Endothelial cell (in vitro differentiated cells): ENCODE measurements at regions not wholly inside any gene's neighbourhood (a gene's known extent, or its start where the extent isn't known, plus 50 kb on each side); places are given as distances from the start of the nearest gene placed in this dataset.

Source experiments
- DNase-seq: peaks from one replicate; pipeline ENCODE4 v3.0.0; 2021; ENCODE audit warnings: low spot score
- H3K27ac Mint-ChIP-seq: one replicate; pipeline ENCODE4 v1.8.0; 2021; ENCODE audit warnings: mixed read lengths, inconsistent platforms; ENCODE audit not compliant: unreplicated experiment
- H3K27me3 Mint-ChIP-seq: one replicate; pipeline ENCODE4 v1.8.0; 2021; ENCODE audit warnings: mild to moderate bottlenecking, moderate library complexity, mixed read lengths, inconsistent platforms; ENCODE audit not compliant: unreplicated experiment
- H3K36me3 Mint-ChIP-seq: one replicate; pipeline ENCODE4 v1.8.0; 2021; ENCODE audit warnings: mild to moderate bottlenecking, low read depth, mixed read lengths, inconsistent platforms; ENCODE audit not compliant: unreplicated experiment
- H3K4me1 Mint-ChIP-seq: one replicate; pipeline ENCODE4 v1.8.0; 2021; ENCODE audit warnings: mild to moderate bottlenecking, mixed read lengths, inconsistent platforms; ENCODE audit not compliant: unreplicated experiment
- H3K4me3 Mint-ChIP-seq: one replicate; pipeline ENCODE4 v1.8.0; 2021; ENCODE audit warnings: mild to moderate bottlenecking, mixed read lengths, inconsistent platforms; ENCODE audit not compliant: unreplicated experiment
- H3K9me3 Mint-ChIP-seq: one replicate; pipeline ENCODE4 v1.8.0; 2021; ENCODE audit warnings: mixed read lengths, inconsistent platforms; ENCODE audit not compliant: unreplicated experiment
- TF ChIP-seq, protein P1 (sequence below): fragments of 200-600 bp; sonication (generic); IDR thresholded peaks from one replicate; pipeline ENCODE4 v1.5.0; 2021; ENCODE audit warnings: antibody characterized with exemption; ENCODE audit not compliant: unreplicated experiment

DNA sequence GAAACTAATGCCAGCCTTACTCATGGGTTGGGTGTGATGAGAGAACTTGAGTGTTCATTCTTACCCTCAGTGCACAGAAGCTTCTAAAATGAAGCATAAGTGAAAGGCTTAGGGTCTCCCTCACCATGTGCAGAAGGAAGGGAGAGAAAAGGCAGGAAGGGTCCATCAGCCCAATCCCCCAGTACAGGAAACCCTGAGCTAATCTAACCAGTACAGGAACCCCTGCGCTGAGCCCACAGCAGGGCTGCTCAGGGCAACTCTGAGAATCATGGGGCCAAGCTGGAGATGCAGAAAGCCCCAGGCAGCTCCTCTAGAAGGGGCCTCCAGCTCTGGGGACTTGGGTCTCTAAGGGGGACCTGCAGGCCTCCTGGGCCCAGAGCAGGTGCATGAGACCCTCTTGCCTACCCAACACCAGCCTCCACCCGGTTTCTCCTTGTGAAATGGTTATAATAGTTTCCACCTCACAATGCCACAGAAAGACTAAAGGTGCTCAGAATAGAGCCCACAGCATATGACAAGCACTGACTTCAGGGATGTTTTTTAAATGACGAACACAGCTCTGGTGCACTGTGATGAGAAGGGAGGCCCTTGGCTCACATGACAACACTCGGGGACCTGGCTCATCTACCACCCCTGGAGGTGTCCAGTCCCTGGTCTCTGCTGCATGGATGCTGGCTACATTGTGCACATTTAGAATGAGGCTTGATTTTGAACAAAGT, 190.1 kb downstream of the ACTL7B start:
- peaks cover 10% of the 10 kb centered on the region for H3K36me3 Mint-ChIP-seq
- peaks cover 1% of the 10 kb centered on the region for H3K9me3 Mint-ChIP-seq
- DNase-seq: no peak
- TF ChIP-seq, protein P1, sequence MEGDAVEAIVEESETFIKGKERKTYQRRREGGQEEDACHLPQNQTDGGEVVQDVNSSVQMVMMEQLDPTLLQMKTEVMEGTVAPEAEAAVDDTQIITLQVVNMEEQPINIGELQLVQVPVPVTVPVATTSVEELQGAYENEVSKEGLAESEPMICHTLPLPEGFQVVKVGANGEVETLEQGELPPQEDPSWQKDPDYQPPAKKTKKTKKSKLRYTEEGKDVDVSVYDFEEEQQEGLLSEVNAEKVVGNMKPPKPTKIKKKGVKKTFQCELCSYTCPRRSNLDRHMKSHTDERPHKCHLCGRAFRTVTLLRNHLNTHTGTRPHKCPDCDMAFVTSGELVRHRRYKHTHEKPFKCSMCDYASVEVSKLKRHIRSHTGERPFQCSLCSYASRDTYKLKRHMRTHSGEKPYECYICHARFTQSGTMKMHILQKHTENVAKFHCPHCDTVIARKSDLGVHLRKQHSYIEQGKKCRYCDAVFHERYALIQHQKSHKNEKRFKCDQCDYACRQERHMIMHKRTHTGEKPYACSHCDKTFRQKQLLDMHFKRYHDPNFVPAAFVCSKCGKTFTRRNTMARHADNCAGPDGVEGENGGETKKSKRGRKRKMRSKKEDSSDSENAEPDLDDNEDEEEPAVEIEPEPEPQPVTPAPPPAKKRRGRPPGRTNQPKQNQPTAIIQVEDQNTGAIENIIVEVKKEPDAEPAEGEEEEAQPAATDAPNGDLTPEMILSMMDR: no peak
- no peak overlapping the region for H3K27ac Mint-ChIP-seq
- H3K4me1 Mint-ChIP-seq: no peaks in the 10 kb centered on the region
- H3K27me3 Mint-ChIP-seq: peaks cover 4% of the 10 kb centered on the region
- no peak overlapping the region for H3K4me3 Mint-ChIP-seq

DNA sequence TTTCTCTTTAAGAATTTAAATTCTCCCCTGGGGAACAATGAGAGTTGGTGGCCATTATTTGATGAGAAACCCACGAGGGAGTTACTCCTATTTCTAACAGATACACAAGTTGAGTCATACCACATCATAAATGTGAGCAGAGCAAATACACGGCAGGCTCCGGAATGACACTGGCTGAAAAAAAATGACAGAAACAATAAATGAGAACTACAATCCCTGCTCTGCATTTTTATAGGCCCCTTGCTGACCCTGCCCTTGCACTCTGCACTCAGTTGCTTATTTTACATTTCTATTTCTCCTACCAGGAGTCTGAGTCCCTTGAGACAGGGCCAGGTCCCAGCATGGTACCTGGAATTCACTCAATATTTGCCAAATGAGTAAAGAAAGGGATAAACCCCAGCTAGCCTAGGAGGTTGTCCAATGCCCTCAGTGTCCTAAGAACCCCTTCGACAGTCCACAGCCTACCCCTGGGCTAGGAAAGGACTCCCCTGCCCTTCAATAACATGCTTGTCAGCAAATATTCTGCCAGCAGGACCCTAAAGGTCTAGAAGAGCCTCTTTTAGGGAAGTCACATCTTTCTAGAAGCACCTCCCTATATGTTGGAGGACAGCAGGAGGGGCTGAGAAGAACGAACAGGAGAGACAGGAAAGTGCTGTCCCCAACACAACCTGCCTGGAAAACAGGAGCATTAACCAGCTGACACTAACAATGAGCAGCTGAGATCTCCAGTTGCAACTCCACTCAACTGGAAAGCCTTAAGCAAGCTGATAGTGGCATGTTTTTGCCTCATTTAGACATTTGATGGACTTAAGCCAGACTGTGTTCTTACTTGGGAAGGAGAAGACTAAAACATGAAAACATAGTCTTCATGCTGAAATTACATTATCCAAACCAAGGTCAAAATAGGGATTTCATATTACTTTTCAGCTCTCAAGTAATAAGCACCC, 191.2 kb downstream of the ACTL7B start:
- TF ChIP-seq, protein P1: no peak
- H3K4me3 Mint-ChIP-seq: no peak overlapping the region
- no peaks in the 10 kb centered on the region for H3K4me1 Mint-ChIP-seq

GRCh38 chr9:108663422-108663821, 192.4 kb downstream of the ACTL7B start:
- TF ChIP-seq, protein P1: no peak
- Mint-ChIP-seq H3K27me3 (peaks cover 6% of the 10 kb centered on the region), H3K36me3 (peaks cover 21% of the 10 kb centered on the region), H3K9me3 (peaks cover 13% of the 10 kb centered on the region), H3K4me1 (no peaks in the 10 kb centered on the region), H3K27ac (no peak overlapping the region), H3K4me3 (no peak overlapping the region)
- DNase-seq: no peak

More for the DNA sequence above, 191.2 kb downstream of the ACTL7B start:
- Mint-ChIP-seq H3K27me3 (peaks cover 6% of the 10 kb centered on the region), H3K9me3 (peaks cover 4% of the 10 kb centered on the region), H3K36me3 (peaks cover 12% of the 10 kb centered on the region), H3K27ac (no peak overlapping the region)
- no peak for DNase-seq

DNA sequence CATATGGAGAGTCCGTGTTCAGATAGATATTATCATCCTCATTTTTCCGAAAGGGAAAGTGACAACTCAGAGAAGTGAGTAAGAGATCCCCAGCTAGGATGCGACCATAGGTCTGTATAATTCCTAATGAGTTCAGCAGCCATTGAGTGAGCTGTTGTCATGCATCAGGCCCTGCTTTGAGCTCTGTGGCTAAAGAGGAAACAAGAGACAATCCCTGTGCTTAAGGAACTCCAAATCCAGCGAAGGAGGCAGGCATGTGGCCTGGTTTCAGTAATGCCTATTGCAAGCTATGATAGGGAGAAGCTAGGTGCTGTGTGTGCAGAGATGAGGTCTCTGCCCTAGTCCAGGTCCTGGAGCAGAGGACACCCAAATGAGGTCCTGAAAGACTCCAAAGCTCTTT, 192.8 kb downstream of the ACTL7B start:
- Mint-ChIP-seq H3K9me3 (peaks cover 13% of the 10 kb centered on the region), H3K4me1 (no peaks in the 10 kb centered on the region), H3K27me3 (peaks cover 6% of the 10 kb centered on the region), H3K27ac (no peak overlapping the region), H3K36me3 (peaks cover 21% of the 10 kb centered on the region), H3K4me3 (no peak overlapping the region)
- TF ChIP-seq, protein P1: no peak
- DNase-seq: no peak
